CD14-positive monocyte (primary cell): ENCODE measurements at regions not wholly inside any gene's neighbourhood (a gene's known extent, or its start where the extent isn't known, plus 50 kb on each side); places are given as distances from the start of the nearest gene placed in this dataset.

Source experiments
- DNase-seq, 3 donors: peaks; one replicate each; pipeline ENCODE4 v3.0.0-alpha.2; 2011 to 2022
- H2AFZ ChIP-seq: 2 replicates; pipeline ENCODE4 v1.6.0; 2012; ENCODE audit warnings: mild to moderate bottlenecking, low read depth, low read length, inconsistent platforms; ENCODE audit not compliant: insufficient read depth, poor library complexity, severe bottlenecking
- H3K27ac ChIP-seq, 2 donors: 1 replicate in 1 of 2; 2 replicates in 1 of 2; pipeline ENCODE4 v1.5.1; 2012 to 2013; ENCODE audit warnings: low read length in 2 of 2, control low read depth in 1 of 2, inconsistent platforms in 1 of 2, low read depth in 1 of 2, mild to moderate bottlenecking in 1 of 2
- H3K27me3 ChIP-seq, 2 donors: one replicate each; pipeline versions ENCODE4 v1.6.0 to v1.6.1; 2011 to 2013; ENCODE audit warnings: low read length in 2 of 2; ENCODE audit not compliant: control insufficient read depth in 2 of 2, insufficient read depth in 2 of 2
- H3K36me3 ChIP-seq, 2 donors: replicated peaks in 1 of 2; 1 replicate in 1 of 2; 2 replicates in 1 of 2; pipeline versions ENCODE4 v1.5.1 to v1.6.1; 2012 to 2013; ENCODE audit warnings: low read length in 2 of 2, control low read depth in 1 of 2, inconsistent platforms in 1 of 2, mild to moderate bottlenecking in 1 of 2; ENCODE audit not compliant: insufficient read depth in 2 of 2, control insufficient read depth in 1 of 2
- H3K4me1 ChIP-seq, 2 donors: 1 replicate in 1 of 2; 2 replicates in 1 of 2; pipeline versions ENCODE4 v1.5.1 to v1.6.1; 2012 to 2013; ENCODE audit warnings: low read length in 2 of 2, control low read depth in 1 of 2, inconsistent platforms in 1 of 2, mild to moderate bottlenecking in 1 of 2, moderate library complexity in 1 of 2; ENCODE audit not compliant: insufficient read depth in 2 of 2, control insufficient read depth in 1 of 2
- H3K4me2 ChIP-seq: replicated peaks from 2 replicates; pipeline ENCODE3; 2012; ENCODE audit warnings: low read length, moderate library complexity, mild to moderate bottlenecking; ENCODE audit not compliant: poor library complexity, severe bottlenecking; ENCODE audit errors: extremely low read depth
- H3K4me3 ChIP-seq, 3 experiments: fragments of 200-600 bp in 1 of 3; sonication (generic) in 1 of 3; replicated peaks in 1 of 3; 1 replicate in 2 of 3; 2 replicates in 1 of 3; pipeline ENCODE4 v1.5.1; 2011 to 2013; ENCODE audit warnings: low read length in 3 of 3, mild to moderate bottlenecking in 3 of 3, control low read depth in 2 of 3, low read depth in 2 of 3, inconsistent platforms in 1 of 3, moderate library complexity in 1 of 3
- H3K79me2 ChIP-seq: 2 replicates; pipeline ENCODE4 v1.6.0; 2012; ENCODE audit warnings: mild to moderate bottlenecking, control low read depth, inconsistent platforms, low read length, moderate library complexity; ENCODE audit not compliant: insufficient read depth
- H3K9ac ChIP-seq: 2 replicates; pipeline ENCODE4 v1.6.0; 2017; ENCODE audit warnings: low read length, mild to moderate bottlenecking; ENCODE audit not compliant: insufficient read depth, poor library complexity, severe bottlenecking
- H3K9me3 ChIP-seq, 2 donors: replicated peaks in 1 of 2; 1 replicate in 1 of 2; 2 replicates in 1 of 2; pipeline versions ENCODE4 v1.5.1 to v1.6.1; 2012 to 2013; ENCODE audit warnings: low read length in 2 of 2, control low read depth in 1 of 2; ENCODE audit not compliant: control insufficient read depth in 1 of 2, insufficient read depth in 1 of 2
- H4K20me1 ChIP-seq: 2 replicates; pipeline ENCODE4 v1.6.0; 2012; ENCODE audit warnings: mild to moderate bottlenecking, low read length, control low read depth, moderate library complexity; ENCODE audit not compliant: insufficient read depth
- H3K27ac Mint-ChIP-seq, 7 donors: one replicate each; pipeline ENCODE4 v1.8.0; 2020; ENCODE audit warnings: mild to moderate bottlenecking in 7 of 7, mixed read lengths in 7 of 7, moderate library complexity in 6 of 7, inconsistent platforms in 2 of 7
- H3K27me3 Mint-ChIP-seq, 3 donors: one replicate each; pipeline ENCODE4 v1.8.0; 2021 to 2022; ENCODE audit warnings: low read depth in 3 of 3, mild to moderate bottlenecking in 3 of 3, mixed read lengths in 3 of 3, moderate library complexity in 3 of 3, inconsistent platforms in 1 of 3
- H3K36me3 Mint-ChIP-seq, 2 donors: one replicate each; pipeline ENCODE4 v1.8.0; 2020; ENCODE audit warnings: mixed read lengths in 2 of 2, inconsistent platforms in 1 of 2, mild to moderate bottlenecking in 1 of 2
- H3K4me1 Mint-ChIP-seq: one replicate; pipeline ENCODE4 v1.8.0; 2020; ENCODE audit warnings: mild to moderate bottlenecking, mixed read lengths
- H3K4me3 Mint-ChIP-seq, 2 donors: one replicate each; pipeline ENCODE4 v1.8.0; 2020; ENCODE audit warnings: mild to moderate bottlenecking in 2 of 2, mixed read lengths in 2 of 2, moderate library complexity in 1 of 2
- H3K9me3 Mint-ChIP-seq, 7 donors: one replicate each; pipeline ENCODE4 v1.8.0; 2020 to 2022; ENCODE audit warnings: mixed read lengths in 7 of 7, mild to moderate bottlenecking in 6 of 7, moderate library complexity in 6 of 7, inconsistent platforms in 2 of 7
- CTCF ChIP-seq: fragments of 200-600 bp; IDR thresholded peaks from one replicate; pipeline ENCODE4 v1.8.0; 2022; ENCODE audit warnings: antibody characterized with exemption, mild to moderate bottlenecking
- WGBS: methylation state at CpG from one replicate; pipeline ENCODE4 v1.1.5; 2013; ENCODE audit warnings: missing lambda C conversion rate; ENCODE audit not compliant: insufficient coverage; 5-methylcytosine and 5-hydroxymethylcytosine counted together
- intact Hi-C, 2 donors: fragments of 100-400 bp; cut with micrococcal nuclease; formaldehyde crosslinking; loops; one replicate each; pipeline versions ENCODE4 v1.15.0 to v1.15.1; 2023

- Histone ChIP-seq H3K4me3 (no peak overlapping the region), H3K79me2 (no peaks in the 10 kb centered on the region), H3K4me2 (no peak overlapping the region), H3K36me3 (no peaks in the 10 kb centered on the region), H2AFZ (no peak overlapping the region), H4K20me1 (no peaks in the 10 kb centered on the region), H3K27ac (no peak overlapping the region), H3K27me3 (no peaks in the 10 kb centered on the region), H3K9ac (no peak overlapping the region), H3K9me3 (no peaks in the 10 kb centered on the region), H3K4me1 (no peaks in the 10 kb centered on the region)
- Mint-ChIP-seq H3K27ac (no peak overlapping the region), H3K4me3 (no peak overlapping the region), H3K27me3 (no peaks in the 10 kb centered on the region), H3K4me1 (no peaks in the 10 kb centered on the region), H3K36me3 (no peaks in the 10 kb centered on the region), H3K9me3 (peaks cover 0 to 2% (median 0%) of the 10 kb centered on the region in 7 donors)
- no peak for TF ChIP-seq CTCF
- no CpG with 5 or more reads among the region's 1 CpG for WGBS
- no peak for DNase-seq
- intact Hi-C loops = no loop called here
Observed at GRCh38 chr6:126664271-126664670, 324.4 kb downstream of the CENPW start.

GRCh38 chr6:126665551-126665950 lies 325.6 kb downstream of the CENPW start:
- TF ChIP-seq CTCF = no peak
- Mint-ChIP-seq H3K4me3 (no peak overlapping the region), H3K27ac (no peak overlapping the region), H3K4me1 (no peaks in the 10 kb centered on the region), H3K36me3 (no peaks in the 10 kb centered on the region), H3K9me3 (peaks cover 0 to 2% (median 0%) of the 10 kb centered on the region in 7 donors), H3K27me3 (no peaks in the 10 kb centered on the region)
- Histone ChIP-seq H3K79me2 (no peaks in the 10 kb centered on the region), H3K9ac (no peak overlapping the region), H3K4me1 (no peaks in the 10 kb centered on the region), H3K9me3 (no peaks in the 10 kb centered on the region), H4K20me1 (no peaks in the 10 kb centered on the region), H2AFZ (no peak overlapping the region), H3K27me3 (no peaks in the 10 kb centered on the region), H3K27ac (no peak overlapping the region), H3K4me2 (no peak overlapping the region), H3K36me3 (no peaks in the 10 kb centered on the region), H3K4me3 (no peak overlapping the region)
- DNase-seq = no peak
- no CpG with 5 or more reads among the region's 3 CpGs for WGBS
- intact Hi-C loops = no loop called here
